NCI-H2107 treated with DMSO at 0.1 percent for 48 hours (cell line): ENCODE measurements at regions not wholly inside any gene's neighbourhood (a gene's known extent, or its start where the extent isn't known, plus 50 kb on each side); places are given as distances from the start of the nearest gene placed in this dataset.
A peak's percentile ranks its signal among the peaks of the same experiment; 100 is the strongest.
"Not testable (repeated sequence)": the region's sequence is repeated elsewhere in the genome, so short reads cannot be mapped to it uniquely, and the experiment has no call there.

ENCODE experiments used
- DNase-seq: peaks from one replicate; lab custom pipeline; 2025; ENCODE audit not compliant: unreplicated experiment; lab: John Stamatoyannopoulos, UW

DNA sequence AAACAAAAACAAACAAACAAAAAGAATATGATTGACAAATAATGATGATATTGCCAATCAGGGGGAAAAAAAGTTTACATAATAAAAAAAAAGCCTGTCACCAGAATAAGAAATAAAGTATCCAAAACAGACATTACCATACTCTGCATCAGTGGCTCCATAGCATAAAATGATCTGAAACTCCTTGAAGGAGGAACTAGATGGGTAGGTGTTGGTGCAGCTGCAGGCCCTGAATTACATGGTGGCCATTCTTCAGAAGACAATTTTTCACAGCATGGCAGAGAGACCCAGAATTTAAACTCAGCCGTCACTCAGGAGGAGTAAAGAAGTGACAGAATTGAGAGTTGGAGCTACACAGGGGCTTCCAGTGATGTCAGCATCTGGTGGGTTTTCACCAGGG is 60.2 kb downstream of the GLUL start:
- DNase-seq: no peak

DNA sequence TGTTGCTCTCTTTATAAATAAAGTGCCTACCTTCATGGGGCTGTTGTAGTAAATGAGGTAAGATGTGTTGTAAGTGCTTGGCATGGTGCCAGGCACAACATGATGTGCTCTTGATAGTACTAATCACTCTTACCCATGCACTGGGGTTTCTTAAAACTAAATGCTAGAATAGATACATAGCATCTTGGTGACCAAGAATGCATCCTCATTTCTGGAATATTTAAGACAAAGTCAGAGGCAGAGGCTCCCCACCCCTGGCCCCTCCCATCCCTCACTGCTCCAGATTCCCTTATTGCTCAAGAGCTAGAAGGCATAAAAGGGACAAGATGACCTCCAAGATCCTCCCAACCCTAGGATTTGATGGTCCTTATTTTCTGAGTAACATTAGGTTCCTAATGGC is 61.3 kb downstream of the GLUL start:
- peak; percentile 12 for DNase-seq

DNA sequence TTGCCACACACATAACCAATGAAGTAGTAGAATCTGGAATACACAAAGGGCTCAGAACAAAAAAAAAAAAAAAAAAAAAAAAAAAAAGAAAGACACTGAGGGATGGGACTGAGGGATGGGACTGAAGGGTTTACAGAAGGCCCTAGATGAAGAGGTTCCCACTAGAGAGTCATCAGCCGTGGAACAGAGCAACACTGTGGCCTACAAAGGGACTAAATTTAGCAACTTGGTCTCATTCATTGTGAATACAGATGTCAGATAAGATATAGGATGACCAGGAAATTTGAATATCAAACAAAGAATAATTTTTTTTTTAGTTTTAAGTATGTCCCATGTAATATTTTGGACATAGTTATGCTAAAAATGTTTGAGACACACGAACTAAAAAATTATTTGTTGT is 62.1 kb downstream of the GLUL start:
- DNase-seq: no peak

DNA sequence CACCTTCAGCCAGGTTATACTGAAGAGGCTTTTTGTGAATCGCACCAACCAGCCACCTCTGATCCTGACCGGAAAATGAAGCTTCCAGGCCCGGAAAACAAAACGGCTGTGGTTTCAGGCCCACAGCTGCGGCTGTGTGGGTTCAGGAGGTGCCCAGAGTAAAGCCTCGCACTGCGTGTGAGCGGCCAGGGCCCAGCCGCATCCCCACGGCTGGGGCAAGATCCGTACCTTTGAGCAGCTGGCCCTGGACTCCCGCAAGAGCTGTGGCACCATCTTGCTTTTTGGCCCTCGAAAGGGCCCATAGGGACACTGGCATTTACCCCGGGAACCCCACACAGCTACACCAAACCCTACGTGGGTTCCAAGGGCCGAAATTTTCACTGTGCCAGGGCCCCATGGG is 63.0 kb downstream of the GLUL start:
- DNase-seq: no peak

DNA sequence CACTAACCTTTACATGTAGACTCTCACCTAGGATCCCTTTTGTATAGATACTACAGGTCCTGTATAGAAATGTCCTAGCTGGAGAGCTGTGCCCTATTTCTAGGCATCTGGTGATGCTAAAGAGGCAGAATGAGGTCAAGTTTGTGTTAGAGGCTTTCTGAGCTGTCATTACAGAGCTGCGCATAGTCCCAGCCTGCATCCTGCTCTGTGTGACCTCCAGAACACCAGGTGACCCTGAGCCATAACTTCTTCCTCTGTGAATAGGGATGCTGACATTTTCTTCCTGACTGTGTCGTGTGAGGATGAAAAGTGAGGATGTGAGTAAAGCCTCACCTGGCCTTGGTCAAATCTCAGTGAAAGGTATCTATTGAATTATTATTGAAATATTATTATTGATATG is 66.3 kb downstream of the GLUL start:
- no peak for DNase-seq

DNA sequence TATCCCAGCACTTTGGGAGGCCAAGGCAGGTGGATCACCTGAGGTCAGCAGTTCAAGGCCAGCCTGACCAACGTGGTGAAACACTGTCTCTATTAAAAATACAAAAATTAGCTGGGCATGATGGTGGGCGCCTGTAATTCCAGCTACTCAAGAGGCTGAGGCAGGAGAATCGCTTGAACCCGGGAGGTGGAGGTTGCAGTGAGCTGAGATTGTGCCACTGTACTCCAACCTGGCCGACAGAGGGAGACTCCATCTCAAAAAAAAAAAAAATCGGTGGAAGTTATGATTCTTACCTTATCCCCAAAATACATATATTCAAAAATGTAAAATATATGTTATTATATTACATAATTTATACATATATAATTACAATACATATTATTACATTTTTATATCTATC is 70.1 kb downstream of the GLUL start:
- not testable (repeated sequence) for DNase-seq

DNA sequence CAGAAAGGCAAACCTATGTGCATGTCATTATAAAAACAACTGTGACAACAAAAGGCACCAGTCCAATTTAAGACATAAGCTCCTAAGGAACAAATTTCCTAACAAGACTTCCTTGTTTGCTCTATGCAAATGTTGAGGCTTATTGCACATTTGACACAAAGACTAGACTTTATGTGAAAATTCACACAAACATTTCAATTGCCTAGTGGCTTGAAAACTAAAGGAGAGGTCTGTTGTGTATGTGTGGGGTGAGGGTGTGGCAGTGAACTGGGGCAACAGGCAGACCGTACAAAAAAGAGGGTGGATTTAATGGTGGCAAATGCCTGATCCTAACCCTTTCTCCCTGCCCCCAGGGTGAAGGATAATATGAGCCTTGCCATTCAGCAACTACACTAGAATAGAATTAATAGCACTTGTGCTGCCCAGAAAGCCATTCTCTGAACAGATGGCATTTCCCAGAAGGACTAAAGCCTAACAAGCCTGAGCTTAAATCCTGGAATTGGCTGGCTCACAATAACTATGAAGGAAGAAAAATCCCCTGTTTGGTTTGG is 73.9 kb downstream of the GLUL start:
- DNase-seq: peak; percentile 95

DNA sequence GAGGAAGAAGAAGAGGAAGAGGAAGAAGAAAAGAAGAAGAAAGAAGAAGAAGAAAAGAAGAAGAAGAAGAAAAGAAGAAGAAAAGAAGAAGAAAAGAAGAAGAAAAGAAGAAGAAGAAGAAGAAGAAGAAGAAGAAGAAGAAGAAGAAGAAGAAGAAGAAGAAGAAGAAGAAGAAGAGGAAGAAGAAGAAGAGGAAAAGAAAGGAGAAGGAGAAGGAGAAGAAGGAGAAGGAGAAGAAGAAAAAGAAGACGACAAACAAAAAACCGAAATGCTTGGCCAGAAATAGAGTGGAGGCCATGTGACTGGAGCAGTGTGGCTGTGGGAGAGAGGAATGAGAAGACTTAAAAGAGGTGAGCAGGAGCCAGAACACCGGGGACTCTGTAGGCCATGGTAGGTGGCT is 75.1 kb downstream of the GLUL start:
- DNase-seq: not testable (repeated sequence)

DNA sequence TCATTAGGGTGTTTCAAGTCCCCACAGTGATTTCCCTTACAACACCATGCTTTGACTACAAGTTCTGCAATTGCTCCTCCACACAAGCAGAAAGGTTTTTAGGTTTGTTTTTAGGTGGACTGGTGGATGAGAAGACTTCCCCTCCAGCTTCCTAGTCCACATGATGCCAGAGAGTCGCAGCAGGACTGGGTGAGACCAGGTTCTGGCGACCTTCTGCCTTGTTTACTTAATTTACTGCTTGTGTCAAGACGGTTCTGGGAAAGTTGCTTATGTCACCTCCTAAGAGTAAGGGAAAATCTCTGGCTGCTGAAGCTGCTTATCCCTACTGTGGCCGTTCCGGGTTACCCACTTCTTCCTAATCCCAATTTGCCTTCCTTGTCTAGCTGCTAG is 76.4 kb downstream of the GLUL start:
- no peak for DNase-seq

DNA sequence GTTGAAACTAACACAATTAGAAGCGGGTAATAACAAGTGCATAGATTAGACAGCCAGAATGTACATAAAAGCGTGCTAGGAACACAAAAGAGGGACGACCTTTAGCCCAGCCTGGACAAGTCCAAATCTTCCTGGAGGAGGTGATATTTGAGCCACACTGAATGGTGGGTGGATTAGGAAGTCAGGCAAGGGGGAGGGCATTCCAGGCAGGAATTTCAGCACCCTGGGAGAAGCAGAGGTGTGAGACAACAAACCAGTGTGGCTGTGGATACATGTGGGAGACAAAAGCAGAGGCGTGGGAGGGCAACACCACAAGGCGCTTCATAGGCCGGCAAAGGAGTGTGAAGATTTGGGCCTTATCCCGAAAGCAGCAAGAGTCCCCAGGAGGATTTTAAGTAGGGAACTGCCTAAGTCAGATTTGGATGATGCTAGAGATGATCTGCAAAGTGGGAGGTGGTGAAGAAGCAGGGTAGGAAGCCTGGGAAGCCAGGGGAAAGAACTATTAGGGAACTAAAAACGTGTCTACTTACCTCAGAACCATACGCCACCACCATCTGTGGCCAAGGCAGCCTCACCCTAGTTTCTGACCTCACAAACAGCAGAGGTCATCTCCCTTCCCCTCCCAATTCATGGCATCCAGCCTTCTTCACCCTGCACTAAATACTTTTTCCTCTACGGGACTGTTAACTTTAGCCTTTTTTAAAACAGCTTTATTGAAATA is 81.8 kb downstream of the GLUL start:
- no peak for DNase-seq

DNA sequence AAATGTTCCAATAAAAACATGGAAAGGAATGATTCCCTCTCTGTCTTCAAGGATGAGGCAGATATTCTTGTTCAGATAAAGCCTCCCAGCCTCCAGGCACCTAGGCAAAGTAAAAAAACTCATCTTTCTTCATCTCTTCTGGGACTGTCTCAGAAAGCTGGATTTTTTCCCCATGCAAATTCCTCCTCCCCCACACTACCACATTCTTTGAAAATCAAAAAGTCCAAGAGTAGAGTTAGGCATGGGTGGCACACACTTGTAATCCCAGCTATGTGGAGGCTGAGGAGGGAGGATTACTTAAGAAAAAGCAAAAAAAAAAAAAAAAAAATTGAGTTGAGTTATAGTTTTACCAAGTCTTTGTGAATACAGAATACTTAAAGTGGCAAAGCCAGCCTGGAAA is 82.8 kb downstream of the GLUL start:
- DNase-seq: no peak

DNA sequence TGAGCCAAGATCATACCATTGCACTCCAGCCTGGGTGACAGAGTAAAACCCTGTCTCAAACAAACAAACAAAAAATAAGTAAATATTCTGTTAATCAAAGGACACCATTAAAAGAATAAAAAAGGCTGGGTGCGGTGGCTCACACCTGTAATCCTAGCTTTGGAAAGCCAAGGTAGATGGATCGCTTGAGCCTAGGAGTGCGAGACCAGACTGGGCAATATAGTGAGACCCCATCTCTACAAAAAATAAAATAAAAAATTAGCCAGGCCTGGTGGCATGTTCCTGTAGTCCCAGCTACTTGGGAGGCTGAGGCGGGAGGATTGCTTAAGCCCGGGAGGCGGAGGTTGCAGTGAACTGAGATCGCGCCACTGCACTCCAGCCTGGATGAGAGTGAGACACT is 84.1 kb downstream of the GLUL start:
- not testable (repeated sequence) for DNase-seq

DNA sequence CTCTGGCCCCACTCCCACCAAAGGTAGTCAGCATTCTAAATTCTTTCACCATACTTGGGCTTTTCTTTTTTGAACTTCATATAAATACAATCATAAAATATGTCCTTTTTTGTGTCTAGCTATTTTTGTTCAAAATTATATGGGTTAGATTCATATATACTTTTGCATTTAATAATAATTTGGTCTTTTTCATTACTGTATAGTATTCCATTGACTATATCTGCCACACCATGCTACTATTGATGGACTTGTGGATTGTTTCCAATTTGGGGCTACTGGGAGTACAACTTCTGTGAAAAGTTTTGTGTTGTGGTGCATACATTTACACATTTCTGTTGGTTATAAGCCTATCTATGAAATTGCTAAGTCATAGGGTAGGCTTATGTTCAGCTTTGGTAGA is 85.7 kb downstream of the GLUL start:
- no peak for DNase-seq

DNA sequence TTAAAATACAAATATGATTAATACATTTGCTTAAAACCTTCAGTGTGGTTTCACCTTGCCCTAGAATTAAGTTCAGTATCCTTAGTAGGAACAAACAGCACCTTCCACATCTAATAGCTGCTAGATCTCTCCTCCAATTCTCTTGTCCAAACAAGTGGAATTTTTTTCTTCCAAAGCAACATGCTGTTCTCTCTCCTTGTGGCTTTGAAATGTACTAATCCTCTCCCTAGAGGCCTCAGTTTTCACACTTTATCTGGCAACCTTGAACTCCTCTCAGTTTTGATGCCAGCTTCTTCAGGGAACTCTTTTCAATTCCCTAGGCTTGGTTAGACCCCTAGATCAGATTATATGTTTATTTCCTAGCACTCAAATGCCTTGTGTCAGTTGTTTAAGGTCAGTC is 87.0 kb downstream of the GLUL start:
- DNase-seq: no peak

DNA sequence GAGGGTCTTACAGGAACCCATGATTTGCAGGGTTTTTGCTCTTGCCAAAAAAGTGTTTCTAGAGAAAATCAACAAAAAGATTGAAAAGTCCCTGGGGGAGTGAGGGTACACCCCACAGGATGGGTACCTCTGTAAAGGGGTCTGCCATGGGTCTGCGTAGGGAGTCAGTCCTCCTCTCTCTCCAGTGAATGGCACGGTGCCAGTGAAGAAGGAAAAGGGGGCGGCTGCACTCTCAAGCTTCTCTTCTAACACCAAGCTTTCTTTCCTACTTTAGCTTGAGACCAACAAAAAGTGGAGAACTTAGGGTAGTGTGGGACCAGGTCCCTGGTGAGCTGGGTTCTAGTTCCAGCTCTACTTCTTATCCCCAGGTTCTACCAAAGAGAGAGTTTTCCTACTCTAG is 87.4 kb downstream of the GLUL start:
- no peak for DNase-seq

DNA sequence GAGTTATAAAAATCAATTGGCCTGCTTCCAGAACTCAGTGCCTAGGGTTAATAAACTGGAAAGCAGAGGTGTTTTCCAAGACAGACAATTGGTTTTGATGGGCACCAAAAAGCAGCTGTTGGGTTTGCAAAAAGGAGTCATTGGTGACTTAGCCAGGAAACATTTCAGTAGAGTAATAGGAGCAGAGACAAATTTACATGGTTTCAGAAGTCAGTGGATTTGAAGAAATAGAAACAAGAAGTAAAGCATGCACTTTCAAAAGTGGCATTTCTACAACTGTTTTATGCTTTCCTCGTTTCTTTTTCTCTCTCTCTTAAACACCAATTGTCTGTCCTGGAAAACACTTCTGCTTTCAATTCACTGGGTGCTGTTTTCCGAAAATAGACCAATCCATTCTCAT is 87.8 kb downstream of the GLUL start:
- DNase-seq: no peak

DNA sequence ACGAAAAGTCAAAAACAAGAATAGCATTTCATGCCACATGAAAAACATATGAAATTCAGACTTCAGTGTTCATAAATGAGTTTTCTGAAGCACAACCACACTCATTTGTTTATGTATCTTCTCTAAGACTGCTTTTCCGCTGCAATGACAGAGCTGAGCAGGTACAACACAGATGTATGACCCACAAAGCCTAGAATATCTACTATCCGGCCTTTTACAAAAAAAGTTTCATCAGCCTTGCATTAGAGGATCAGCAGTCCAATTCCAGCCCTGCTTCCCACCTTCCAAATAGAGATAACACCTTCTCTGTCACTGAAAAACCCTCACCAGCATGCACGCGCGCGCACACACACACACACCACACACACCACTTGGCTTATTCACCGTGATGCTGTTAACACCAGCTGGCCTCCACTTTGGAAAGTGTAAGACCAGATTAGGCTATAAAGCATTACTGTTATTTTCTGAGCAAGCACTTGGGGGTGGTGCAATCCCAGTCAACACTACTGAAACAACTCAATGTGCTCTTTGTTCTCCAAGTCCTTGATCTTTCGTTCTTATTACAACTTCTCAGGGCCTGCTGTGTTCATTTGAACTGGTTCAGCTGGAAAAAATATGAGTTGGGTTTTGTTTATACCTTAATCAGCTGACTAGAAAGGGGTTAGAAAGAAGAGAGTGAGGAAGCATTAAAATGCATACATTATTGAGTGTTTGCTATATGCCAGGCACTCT is 90.0 kb downstream of the GLUL start:
- peak; percentile 64 for DNase-seq

DNA sequence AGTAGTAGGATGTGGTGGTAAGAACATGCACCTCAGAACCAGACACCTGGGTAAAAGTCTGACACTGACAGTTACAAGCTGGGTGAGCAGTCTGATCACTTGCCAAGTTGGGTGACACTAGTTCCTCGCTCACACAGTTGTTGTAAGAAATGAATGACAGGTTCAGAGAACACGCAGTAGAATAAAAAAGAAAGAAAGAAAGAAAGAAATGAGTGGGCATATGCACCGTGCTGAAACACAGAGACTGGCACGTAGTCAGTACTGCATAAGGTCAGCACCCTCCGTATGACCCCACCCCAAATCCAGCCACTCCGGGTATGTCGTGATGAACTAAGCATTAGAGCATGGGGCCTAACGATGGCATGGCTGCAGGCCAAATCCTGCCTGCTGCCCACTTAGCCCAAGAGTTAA is 90.6 kb downstream of the GLUL start:
- no peak for DNase-seq

DNA sequence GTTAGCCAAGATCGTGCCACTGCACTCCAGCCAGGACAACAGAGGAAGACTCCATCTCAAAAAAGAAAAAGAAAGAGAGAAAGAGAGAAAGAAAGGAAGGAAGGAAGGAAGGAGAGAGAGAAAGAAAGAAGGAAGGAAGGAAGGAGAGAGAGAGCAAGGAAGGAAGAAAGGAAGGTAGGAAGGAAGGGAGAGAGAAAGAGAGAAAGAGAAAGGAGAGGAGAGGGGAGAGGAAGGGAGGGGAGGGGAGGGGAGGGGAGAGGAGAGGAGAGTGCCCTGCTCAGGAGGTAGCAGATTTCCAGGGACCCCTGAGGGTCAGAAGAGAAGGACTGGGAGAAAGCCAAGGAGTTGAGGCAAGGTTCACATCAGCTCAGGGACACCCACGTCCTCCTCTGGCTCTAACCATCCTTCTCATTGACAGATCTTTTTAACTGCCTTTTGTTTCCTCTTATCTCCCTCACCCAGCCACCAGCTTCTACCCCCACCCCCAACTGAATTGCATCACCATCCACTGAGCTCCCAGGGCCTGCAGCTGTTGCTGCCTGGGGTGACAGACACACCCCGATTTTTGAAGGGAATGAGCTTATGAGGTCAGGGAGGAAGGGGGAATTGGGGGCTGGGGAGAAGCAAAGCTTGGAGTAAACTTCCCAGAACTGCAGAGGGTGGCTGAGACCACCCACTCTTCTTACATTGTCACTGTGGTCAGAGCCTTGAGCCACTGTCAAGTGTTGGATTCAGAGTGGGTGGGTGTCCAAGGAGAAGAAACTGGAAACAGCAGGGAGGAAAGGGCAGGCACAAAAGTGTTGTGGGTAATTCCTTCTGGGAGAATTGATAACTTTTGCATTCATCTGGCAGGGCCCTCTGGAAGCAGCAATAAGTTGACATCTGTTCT is 91.6 kb downstream of the GLUL start:
- DNase-seq: peak; percentile 88

DNA sequence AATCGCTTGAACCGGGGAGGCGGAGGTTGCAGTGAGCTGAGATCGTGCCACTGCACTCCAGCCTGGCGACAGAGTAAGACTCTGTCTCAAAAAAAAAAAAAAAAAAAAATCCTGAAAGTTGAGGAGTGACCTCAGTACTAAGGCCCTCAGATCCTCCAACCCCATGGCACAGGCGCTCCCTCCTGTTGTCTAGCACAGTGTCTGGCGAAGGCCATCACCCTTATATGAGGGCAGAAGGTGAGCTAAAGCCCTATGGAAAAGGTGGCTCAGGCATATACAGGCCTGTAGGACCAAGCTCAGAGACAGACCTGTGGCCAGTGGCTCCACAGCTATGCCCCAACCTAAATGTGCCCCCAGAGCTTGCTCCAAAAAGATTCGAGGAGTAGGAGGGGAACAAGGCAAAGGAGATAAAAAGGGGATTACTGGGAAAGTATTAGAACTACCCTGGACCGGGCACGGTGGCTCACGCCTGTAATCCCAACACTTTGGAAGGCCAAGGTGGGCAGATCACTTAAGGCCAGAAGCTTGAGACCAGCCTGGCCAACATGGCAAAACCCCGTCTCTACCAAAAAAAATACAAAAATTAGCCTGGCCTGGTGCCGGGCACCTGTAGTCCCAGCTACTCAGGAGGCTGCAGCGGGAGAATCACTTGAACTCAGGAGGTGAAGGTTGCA is 92.4 kb downstream of the GLUL start:
- not testable (repeated sequence) for DNase-seq

DNA sequence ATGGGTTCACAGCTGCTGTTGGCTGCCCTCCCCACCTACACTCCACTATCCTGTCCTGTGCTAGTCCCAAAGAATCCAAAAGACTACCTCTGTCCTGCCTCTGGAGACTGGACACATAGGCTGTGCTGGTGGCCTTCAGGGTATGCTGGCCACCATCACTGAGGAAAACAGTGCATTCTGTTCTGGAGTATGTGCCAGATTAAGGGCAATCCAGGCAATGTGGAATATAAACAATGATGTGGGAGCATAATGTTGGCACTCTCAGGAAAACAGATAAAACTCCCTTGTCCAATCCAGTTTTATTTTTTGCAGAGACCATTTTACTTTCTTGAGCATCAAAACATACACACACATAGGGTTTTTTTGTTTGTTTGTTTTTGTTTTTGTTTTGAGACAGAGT is 94.3 kb downstream of the GLUL start:
- no peak for DNase-seq
